ENCODE measurements at regions not wholly inside any gene's neighbourhood (a gene's known extent, or its start where the extent isn't known, plus 50 kb on each side); places are given as distances from the start of the nearest gene placed in this dataset.

GRCh38 chr1:57722285-57722978, 298.6 kb upstream of the DAB1 start:
- no peaks in the 10 kb centered on the region for H3K27me3 ChIP-seq (ENCODE audit: control insufficient read depth, insufficient read depth, low read length)
- H2AFZ ChIP-seq (ENCODE audit: low read length), result no peak overlapping the region
- H3K36me3 ChIP-seq (ENCODE audit: control insufficient read depth, insufficient read depth, low read length), result no peaks in the 10 kb centered on the region
- no peak for DNase-seq (ENCODE audit: low read depth in 2 of 2)
- no peak overlapping the region for H3K4me3 ChIP-seq (replicated peaks in 1 of 4; ENCODE audit: control extremely low read depth in 1 of 4, insufficient read depth in 1 of 4, low read depth in 3 of 4, low read length in 4 of 4)
- H3K4me2 ChIP-seq (ENCODE audit: extremely low read depth, insufficient read depth, low read length), result no peak overlapping the region
- TF ChIP-seq CTCF (conservative IDR thresholded peaks at IDR 0.05 in 1 of 2, IDR thresholded peaks at IDR 0.05 in 1 of 2; ENCODE audit: low read depth in 1 of 2, low read length in 2 of 2) (no peak), EZH2 (IDR thresholded peaks at IDR 0.05; ENCODE audit: low read length, missing control alignments) (no peak)
- no peaks in the 10 kb centered on the region for H3K79me2 ChIP-seq (ENCODE audit: control insufficient read depth, insufficient read depth, low read length)
- no peak overlapping the region for H3K27ac ChIP-seq (ENCODE audit: insufficient read depth, low read length)
- H3K9me3 ChIP-seq (ENCODE audit: control insufficient read depth, insufficient read depth, low read depth, low read length), result no peaks in the 10 kb centered on the region
- no peaks in the 10 kb centered on the region for H4K20me1 ChIP-seq (ENCODE audit: control insufficient read depth, extremely low read depth, insufficient read depth, low read length)
- no peak overlapping the region for H3K9ac ChIP-seq (ENCODE audit: insufficient read depth, low read length)
- H3K4me1 ChIP-seq (ENCODE audit: control insufficient read depth, extremely low read depth, insufficient read depth, low read length), result no peaks in the 10 kb centered on the region

- TF ChIP-seq CTCF (conservative IDR thresholded peaks at IDR 0.05 in 1 of 2, IDR thresholded peaks at IDR 0.05 in 1 of 2; ENCODE audit: low read depth in 1 of 2, low read length in 2 of 2) (no peak), EZH2 (IDR thresholded peaks at IDR 0.05; ENCODE audit: low read length, missing control alignments) (no peak)
- no peak for DNase-seq (ENCODE audit: low read depth in 2 of 2)
- H3K4me3 ChIP-seq (replicated peaks in 1 of 4; ENCODE audit: control extremely low read depth in 1 of 4, insufficient read depth in 1 of 4, low read depth in 3 of 4, low read length in 4 of 4), result no peak overlapping the region
These were observed 297.1 kb upstream of the DAB1 start for GRCh38 chr1:57721001-57721400.

GRCh38 chr1:57719274-57719673, 295.4 kb upstream of the DAB1 start:
- Histone ChIP-seq H3K9ac (ENCODE audit: insufficient read depth, low read length) (no peak overlapping the region), H4K20me1 (ENCODE audit: control insufficient read depth, extremely low read depth, insufficient read depth, low read length) (no peaks in the 10 kb centered on the region), H3K4me1 (ENCODE audit: control insufficient read depth, extremely low read depth, insufficient read depth, low read length) (no peaks in the 10 kb centered on the region), H3K27ac (ENCODE audit: insufficient read depth, low read length) (no peak overlapping the region), H3K27me3 (ENCODE audit: control insufficient read depth, insufficient read depth, low read length) (no peaks in the 10 kb centered on the region), H3K36me3 (ENCODE audit: control insufficient read depth, insufficient read depth, low read length) (no peaks in the 10 kb centered on the region), H3K4me2 (ENCODE audit: extremely low read depth, insufficient read depth, low read length) (no peak overlapping the region), H3K4me3 (replicated peaks in 1 of 4; ENCODE audit: control extremely low read depth in 1 of 4, insufficient read depth in 1 of 4, low read depth in 3 of 4, low read length in 4 of 4) (no peak overlapping the region), H2AFZ (ENCODE audit: low read length) (no peak overlapping the region), H3K9me3 (ENCODE audit: control insufficient read depth, insufficient read depth, low read depth, low read length) (no peaks in the 10 kb centered on the region), H3K79me2 (ENCODE audit: control insufficient read depth, insufficient read depth, low read length) (no peaks in the 10 kb centered on the region)
- no peak for DNase-seq (ENCODE audit: low read depth in 2 of 2)
- TF ChIP-seq EZH2 (IDR thresholded peaks at IDR 0.05; ENCODE audit: low read length, missing control alignments), result no peak

More at GRCh38 chr1:57721001-57721400, 297.1 kb upstream of the DAB1 start:
- Histone ChIP-seq H4K20me1 (ENCODE audit: control insufficient read depth, extremely low read depth, insufficient read depth, low read length) (no peaks in the 10 kb centered on the region), H3K27ac (ENCODE audit: insufficient read depth, low read length) (no peak overlapping the region), H3K9me3 (ENCODE audit: control insufficient read depth, insufficient read depth, low read depth, low read length) (no peaks in the 10 kb centered on the region), H2AFZ (ENCODE audit: low read length) (no peak overlapping the region), H3K9ac (ENCODE audit: insufficient read depth, low read length) (no peak overlapping the region), H3K36me3 (ENCODE audit: control insufficient read depth, insufficient read depth, low read length) (no peaks in the 10 kb centered on the region), H3K27me3 (ENCODE audit: control insufficient read depth, insufficient read depth, low read length) (no peaks in the 10 kb centered on the region), H3K4me1 (ENCODE audit: control insufficient read depth, extremely low read depth, insufficient read depth, low read length) (no peaks in the 10 kb centered on the region), H3K4me2 (ENCODE audit: extremely low read depth, insufficient read depth, low read length) (no peak overlapping the region), H3K79me2 (ENCODE audit: control insufficient read depth, insufficient read depth, low read length) (no peaks in the 10 kb centered on the region)
